Uterus (tissue), 2 donors: ENCODE measurements at regions not wholly inside any gene's neighbourhood (a gene's known extent, or its start where the extent isn't known, plus 50 kb on each side); places are given as distances from the start of the nearest gene placed in this dataset.

ENCODE experiments used
- CTCF ChIP-seq, 4 experiments: fragments of 200-600 bp in 2 of 4; fragments of 450-650 bp in 2 of 4; sonication (generic) in 2 of 4; IDR thresholded peaks; one replicate each; pipeline ENCODE4 v1.5.1; 2016 to 2019; ENCODE audit warnings: antibody characterized with exemption in 4 of 4, mild to moderate bottlenecking in 2 of 4, moderate library complexity in 1 of 4
- POLR2A ChIP-seq, 2 donors: fragments of 450-650 bp; IDR thresholded peaks; one replicate each; pipeline ENCODE4 v1.6.1; 2016; ENCODE audit warnings: antibody characterized with exemption in 2 of 2, mild to moderate bottlenecking in 1 of 2, moderate library complexity in 1 of 2

GRCh38 chr7:10085231-10085630, 888.4 kb upstream of the PHF14 start:
- no peak for TF ChIP-seq CTCF (IDR thresholded peaks at IDR 0.05)
- no peak for TF ChIP-seq POLR2A (IDR thresholded peaks at IDR 0.05)
